NCI-H1417 (cell line): ENCODE measurements at regions not wholly inside any gene's neighbourhood (a gene's known extent, or its start where the extent isn't known, plus 50 kb on each side); places are given as distances from the start of the nearest gene placed in this dataset.
A peak's percentile ranks its signal among the peaks of the same experiment; 100 is the strongest.

Experiments used
- DNase-seq, 3 experiments: peaks; one replicate each; lab custom pipeline; 2025; lab: John Stamatoyannopoulos, UW

DNA sequence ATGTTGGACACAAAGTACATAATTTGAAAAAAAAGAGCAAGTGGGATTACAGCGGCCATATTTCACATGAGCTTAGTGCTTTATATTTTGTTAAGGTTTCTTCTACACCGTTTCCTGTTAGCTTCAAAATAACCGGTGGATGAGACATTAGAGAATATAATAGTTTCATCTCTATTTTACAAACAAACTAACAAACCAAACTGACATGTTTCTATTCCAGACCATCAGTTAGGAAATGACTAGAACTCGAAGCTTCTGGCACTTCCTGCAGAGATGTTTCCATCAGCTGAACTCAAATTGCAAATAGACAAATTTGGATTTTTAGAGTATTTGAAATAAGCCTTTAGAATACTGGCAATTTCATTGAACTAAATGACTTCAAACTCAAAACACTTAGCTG, 86.5 kb downstream of the MTRR start:
- DNase-seq: no peak

GRCh38 chr5:7957329-7957728, 88.4 kb downstream of the MTRR start:
- no peak for DNase-seq

- no peak for DNase-seq
Measured at GRCh38 chr5:7960142-7960541, 91.2 kb downstream of the MTRR start.

- no peak for DNase-seq
Measured at GRCh38 chr5:7961540-7961939, 92.6 kb downstream of the MTRR start.

DNA sequence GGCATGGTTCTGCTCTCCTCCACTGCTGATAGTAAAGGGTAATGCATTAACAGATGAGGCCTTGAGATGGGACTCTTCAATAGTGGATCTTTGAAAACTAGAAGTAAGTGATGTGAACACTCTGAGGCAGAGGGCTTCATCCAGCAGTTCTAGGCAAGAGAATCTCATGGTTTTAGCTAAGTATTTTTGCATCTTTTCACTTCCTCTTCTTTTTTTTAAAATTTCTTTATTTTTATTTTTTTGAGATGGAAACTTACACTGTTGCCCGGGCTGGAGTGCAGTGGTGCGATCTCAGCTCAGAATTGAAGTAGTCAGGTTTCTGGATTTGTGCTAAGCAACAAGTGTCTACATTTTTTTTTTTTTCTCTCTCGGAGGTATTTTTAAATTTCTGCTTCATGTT, 101.9 kb downstream of the MTRR start:
- no peak for DNase-seq

DNA sequence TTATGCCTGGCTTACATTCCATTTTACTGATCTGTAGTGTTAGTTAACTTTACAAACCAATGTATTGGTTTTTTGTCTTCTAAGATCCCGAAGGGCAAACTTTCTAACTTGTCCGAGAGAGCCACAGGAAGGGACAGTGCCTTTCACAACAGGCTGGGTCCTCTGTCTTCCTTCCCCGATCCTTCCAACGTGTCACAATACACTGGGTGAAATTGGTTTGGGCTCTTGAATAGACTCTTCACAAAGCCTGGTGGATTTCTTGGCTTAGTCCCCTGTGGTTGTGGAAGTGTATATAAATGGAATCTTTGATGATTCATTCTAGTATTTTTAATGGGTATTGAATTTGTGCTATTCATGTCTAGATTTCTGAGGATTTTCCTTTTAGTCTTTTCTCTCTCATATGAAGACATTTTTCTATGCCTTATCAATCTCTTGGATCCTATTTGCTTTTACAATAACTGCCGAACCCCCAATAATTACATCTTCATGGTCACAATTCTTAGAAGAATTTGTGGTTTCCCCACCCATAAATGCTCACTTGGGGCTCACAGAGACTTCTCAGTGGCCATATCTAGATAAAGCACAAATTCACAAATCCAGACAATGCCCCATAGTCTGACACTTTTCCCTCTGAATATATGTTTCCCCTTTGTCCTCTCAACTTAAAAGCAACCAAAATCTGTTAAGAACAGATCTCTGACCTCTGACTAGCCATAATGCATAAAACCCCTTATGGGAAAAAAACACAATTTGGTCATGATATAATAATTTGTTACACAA, 107.7 kb downstream of the MTRR start:
- no peak for DNase-seq

DNA sequence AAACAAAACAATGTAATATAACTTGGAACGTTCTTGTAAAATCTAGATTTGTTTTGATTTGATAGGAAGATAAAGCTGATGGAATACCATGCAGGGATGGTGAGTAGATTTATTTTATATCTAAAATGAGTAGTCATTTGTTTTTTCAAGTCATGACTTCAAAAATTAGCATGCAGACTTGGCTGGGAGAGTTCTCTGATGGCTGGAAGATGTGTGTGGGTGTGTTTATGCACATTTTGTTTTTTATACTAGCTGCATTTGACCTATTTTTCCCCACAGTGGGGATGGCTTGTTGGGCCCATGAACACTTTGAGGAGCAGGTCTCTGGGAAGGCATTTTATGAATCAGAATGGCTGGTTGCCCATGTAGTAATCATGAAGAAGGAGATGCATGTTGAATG, 109.2 kb downstream of the MTRR start:
- DNase-seq: no peak

- no peak for DNase-seq
Measured at GRCh38 chr5:7978991-7979390, 110.0 kb downstream of the MTRR start.

- peak in 1 of 3 experiments; percentile 41 for DNase-seq
Measured at GRCh38 chr5:7980881-7981280, 111.9 kb downstream of the MTRR start.

DNA sequence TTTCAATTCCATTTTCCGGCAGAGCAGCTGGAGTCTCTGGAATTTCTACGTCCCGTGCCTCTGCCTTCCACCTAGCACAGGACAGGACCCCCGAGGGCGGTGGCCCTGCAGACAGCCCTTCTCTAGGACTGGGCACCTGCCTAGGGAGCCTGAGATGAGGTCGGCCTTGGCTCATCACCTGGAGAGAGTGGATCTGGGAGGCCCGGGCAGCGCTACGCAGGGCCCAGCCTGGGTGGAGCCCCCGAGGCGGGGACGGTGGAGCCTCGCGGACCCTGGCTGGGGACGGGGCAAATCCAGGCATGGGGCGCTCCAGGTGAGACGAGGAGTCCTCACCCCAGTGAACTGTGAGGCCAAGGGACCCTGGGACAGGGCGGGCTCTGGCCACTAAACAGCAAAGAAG, 114.5 kb downstream of the MTRR start:
- DNase-seq: no peak

DNA sequence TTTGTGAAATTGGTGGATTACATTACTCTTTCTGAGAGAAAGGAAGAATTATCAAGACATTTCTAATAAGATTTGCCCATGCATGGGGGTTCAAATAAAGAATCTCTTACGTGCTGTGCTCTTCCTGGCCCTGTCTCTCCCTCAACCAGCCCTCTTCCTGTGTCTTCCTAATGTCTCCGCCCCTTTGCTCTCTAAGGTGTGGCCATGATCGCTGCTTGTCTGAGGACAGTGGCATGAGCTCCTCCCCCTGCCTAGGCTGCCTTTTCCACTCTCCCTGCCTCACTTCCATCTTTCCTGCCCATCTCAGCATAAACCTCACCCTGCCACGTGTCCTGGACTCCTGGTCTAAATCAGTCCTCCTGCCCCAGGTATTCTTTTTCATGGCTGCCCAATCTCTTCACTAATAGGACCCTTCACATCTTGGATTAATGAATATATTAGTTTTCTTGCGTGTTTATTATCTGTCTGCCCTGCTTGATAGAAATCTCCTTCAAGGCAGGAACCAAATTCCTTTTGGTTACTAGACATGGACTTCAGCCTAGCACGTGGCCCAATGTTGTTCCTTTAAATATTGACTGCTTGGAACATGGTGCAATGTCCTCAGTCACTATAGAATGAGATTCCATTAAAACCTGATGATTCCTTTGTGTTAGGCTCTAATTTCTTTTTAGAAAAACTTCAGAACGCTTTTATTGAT, 122.3 kb downstream of the MTRR start:
- DNase-seq: peak in 2 of 3 experiments; percentile 4 to 43

DNA sequence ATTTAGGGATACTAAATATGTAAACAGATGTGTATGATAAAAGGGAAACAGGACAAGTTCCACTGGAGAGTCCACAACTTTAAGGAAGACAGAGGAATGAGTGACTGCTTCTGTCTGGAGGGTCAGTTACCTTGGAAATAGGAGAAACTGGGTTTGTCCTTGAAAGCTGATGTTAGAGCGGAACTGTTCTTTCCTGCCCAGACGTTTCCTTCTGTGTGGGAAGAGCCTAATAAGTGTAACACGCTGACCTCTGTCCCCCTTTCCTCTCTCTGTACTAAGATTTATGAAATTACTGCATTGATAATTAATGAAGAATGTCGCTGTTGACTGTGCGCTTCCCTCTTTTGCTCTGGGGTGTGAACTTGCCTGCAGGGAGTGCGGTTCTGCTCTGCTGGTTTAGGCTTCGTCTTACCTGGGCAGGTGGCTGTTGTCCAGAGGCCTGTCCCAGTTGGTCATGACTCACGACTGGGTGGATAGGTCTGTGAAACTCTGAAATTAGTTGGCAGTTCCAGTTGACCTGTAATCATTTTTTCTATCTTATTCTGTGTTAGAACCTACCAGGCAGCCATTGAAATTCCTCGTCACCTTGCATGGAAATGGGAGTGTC, 126.8 kb downstream of the MTRR start:
- no peak for DNase-seq

DNA sequence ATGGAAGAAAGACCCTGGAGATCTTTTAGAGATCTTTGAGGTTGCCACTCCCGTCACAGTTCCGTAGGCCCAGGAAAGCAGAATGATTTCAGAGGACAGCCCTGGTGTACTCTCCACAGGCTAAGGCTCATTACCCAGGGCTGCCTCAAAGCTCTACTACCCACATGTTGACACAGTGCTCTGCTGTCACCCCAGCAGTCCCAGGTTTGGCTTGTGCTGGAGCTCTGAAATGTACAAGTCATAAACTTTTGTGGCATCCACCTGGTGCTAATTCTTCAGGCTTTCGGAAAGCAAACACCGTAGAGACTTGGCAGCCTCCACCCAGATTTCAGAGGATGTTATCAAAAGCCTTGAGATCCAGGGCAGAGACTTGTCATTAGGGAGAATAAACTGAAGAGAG, 136.5 kb downstream of the MTRR start:
- DNase-seq: no peak

DNA sequence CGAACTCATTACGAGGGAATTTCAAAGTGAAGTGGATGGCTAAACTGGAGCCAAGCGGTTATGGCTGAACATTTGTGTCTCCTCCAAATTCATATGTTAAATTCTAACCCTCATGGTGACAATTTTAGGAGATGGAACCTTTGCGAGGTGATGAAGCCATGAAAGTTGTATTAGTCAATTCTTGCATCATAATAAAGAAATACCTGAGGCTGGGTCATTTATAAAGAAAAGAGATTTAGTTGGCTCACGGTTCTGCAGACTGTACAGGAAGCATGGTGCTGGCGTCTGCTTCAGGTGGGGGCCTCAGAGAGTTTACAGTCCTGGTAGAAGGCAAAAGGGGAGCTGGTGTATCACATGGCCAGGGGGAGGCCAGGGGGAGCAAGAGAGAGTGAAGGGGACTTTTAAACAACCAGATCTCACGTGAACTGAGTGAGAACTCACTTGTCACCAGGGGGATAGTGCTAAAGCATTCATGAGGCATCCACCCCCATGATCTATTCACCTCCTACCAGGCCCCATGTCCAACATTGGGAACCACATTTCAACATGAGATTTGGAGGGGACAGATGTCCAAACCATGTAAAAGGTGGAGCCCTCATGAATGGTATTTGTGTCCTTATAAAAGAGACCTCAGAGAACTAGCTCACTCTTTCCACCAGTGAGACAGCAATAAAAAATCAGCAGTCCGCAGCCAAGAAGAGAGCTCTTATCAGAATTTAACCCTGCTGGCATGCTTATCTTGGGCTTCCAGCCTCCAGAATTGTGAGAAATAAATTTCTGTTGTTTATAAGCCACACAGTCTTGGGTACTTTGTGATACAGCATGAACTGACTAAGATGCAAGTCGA, 143.4 kb downstream of the MTRR start:
- DNase-seq: no peak

DNA sequence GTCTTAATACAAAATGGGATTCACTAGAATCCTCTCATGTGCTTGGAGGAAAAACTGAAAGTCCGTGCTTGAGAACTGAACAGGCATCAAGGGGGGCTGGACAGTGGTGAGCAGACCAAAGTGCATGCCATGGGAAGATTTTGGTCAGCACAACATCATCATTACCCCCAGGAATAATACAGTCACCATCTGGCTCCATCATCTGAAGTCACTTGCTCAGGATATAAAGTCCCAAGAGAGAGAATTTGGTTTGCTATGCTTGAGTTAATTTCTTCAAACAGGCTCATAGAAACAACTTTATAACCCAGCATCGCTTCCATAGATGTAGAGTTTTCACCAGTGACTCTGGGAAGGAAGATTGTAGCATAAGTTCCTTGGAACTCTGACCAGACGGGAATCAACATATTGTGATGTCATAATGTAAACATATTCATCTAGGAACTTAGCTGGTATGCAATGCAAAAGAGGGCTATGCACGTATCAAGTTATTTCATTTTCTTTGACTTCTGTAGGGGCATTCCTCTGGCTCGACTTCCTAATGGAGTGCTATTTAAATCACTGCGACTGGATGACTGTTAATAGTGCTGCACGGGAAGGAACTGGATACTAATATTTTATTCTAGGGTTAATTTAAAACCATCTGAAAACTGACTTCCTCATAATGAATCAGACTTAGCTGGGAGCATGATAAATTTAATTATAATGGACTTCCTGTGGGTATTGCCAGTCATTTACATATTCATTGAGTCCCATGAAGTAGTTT, 145.2 kb downstream of the MTRR start:
- no peak for DNase-seq

- DNase-seq: no peak
Measured at GRCh38 chr5:8019719-8020218, 150.8 kb downstream of the MTRR start.

GRCh38 chr5:8020861-8021514, 152.0 kb downstream of the MTRR start:
- no peak for DNase-seq

GRCh38 chr5:8028243-8028642, 159.3 kb downstream of the MTRR start:
- peak in 1 of 3 experiments; percentile 12 for DNase-seq

DNA sequence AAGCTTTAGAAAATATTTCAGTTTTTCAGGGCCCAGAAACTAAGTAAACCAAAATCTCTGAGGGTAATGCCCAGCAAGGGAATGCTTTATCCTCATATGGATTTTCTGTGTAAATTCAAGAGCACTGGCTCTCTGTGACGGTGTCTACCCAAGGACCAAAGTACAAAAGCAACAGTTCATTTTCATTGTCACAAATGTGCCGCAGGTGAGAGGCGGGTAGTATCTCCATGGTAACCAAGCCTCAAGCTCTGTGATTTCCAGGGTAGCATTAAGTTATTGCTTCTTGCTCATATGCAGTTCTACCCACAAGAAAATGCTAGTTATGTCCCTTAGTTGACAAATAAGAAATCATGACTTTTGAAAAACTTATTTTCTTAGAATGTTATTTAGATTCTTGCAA, 164.3 kb downstream of the MTRR start:
- DNase-seq: peak; percentile 16 to 83 (median 47)

DNA sequence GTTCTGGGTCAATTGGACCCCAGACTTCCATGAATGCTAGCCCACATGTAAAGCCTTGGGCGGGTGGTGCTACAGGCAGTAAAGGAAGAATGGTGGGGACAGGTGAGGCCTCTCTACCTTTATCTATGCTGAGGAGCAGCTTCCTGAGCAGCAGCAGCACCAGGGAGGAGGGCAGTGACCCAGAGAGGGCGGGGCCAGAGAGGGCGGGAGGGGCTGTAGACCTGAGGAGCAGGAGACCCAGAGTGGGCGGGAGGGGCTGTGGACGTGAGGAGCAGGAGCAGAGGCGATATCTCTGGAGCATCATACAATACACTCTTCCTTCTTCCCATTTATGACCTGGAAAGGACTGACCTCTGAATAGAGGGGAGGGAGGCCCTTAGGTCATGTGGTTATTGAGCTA, 165.9 kb downstream of the MTRR start:
- no peak for DNase-seq

DNA sequence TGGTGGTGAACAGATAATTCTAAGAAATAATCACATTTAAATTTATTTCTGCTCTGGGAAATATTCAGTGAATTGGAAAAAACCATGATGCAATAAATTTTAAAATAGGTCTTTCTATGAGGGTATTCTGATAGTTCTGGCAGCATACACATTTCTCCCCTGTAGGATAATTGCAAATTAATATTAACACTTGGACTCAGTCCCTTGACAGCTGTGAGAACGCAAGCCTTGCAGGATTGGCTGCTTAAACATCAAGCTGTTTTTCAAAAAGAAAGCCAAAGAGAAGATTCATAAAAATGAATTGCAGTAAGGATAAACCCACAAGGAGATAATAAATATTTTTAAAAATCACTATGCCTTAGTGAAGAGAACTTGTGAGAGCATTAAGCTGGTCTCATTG, 180.0 kb downstream of the MTRR start:
- DNase-seq: peak in 1 of 3 experiments; percentile 30
